ENCODE measurements at regions not wholly inside any gene's neighbourhood (a gene's known extent, or its start where the extent isn't known, plus 50 kb on each side); places are given as distances from the start of the nearest gene placed in this dataset.

DNA sequence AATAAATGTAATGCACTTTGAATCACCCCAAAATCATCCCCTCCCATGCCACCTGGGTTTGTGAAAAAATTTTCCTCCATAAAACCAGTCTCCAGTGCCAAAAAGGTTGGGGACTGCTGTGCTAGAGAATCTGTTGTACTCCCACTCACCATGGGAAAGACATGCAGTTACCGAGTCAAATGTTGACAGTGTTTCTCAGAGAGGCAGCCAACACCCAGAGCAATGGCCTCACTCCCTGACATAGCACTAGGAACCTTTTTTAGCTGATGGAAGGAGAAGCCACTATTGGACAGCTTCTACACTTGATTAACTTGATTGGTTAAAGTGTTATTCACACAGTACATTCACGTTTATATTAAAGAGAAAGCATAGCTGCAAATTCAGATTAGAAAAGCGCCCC is 59.8 kb upstream of the MANEA start:
- no peaks in the 10 kb centered on the region for H4K20me1 ChIP-seq (ENCODE audit: insufficient read depth, low read length)
- ATAC-seq, result no peak

More for the DNA sequence above, 59.8 kb upstream of the MANEA start:
- no peak for DNase-seq (ENCODE audit: low spot score)
- intact Hi-C loops (cut with micrococcal nuclease; ENCODE audit: unreplicated experiment) (no loop called here), in situ Hi-C loops (cut with HindIII; ENCODE audit: extremely low pct_ligation_motif_present, low pct_unique_long_range_greater_than_20kb) (no loop called here)
- TF ChIP-seq RXRB (CRISPR knock-in tag; IDR thresholded peaks at IDR 0.05; ENCODE audit: borderline replicate concordance), result no peak
- TF ChIP-seq, protein P1, sequence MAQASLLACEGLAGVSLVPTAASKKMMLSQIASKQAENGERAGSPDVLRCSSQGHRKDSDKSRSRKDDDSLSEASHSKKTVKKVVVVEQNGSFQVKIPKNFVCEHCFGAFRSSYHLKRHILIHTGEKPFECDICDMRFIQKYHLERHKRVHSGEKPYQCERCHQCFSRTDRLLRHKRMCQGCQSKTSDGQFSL (CRISPR knock-in tag; IDR thresholded peaks at IDR 0.05), result no peak
- no peak for TF ChIP-seq FIP1L1 (IDR thresholded peaks at IDR 0.05; ENCODE audit: borderline replicate concordance, insufficient read depth, low read depth, low read length)
- TF ChIP-seq ZBTB38 (CRISPR knock-in tag; IDR thresholded peaks at IDR 0.05), result no peak
- no peak for TF ChIP-seq ETS1 (CRISPR knock-in tag; IDR thresholded peaks at IDR 0.05)
- TF ChIP-seq HMG20B (CRISPR knock-in tag; conservative IDR thresholded peaks at IDR 0.05), result no peak
- no peak for TF ChIP-seq ZNF10 (CRISPR knock-in tag; IDR thresholded peaks at IDR 0.05; ENCODE audit: borderline replicate concordance, low read depth)
- no peak for TF ChIP-seq ZSCAN29 (CRISPR knock-in tag; conservative IDR thresholded peaks at IDR 0.05)
- TF ChIP-seq LCORL (IDR thresholded peaks at IDR 0.05), result no peak
- TF ChIP-seq LCORL (CRISPR knock-in tag; IDR thresholded peaks at IDR 0.05), result no peak
- TF ChIP-seq HNF1A (IDR thresholded peaks at IDR 0.05; ENCODE audit: low read depth), result no peak
- no peak for TF ChIP-seq HNF1A (CRISPR knock-in tag; IDR thresholded peaks at IDR 0.05; ENCODE audit: borderline replicate concordance)
- no peak for TF ChIP-seq ZNF382 (CRISPR knock-in tag; IDR thresholded peaks at IDR 0.05; ENCODE audit: borderline replicate concordance)
- no peak for TF ChIP-seq ZNF724P (CRISPR knock-in tag; IDR thresholded peaks at IDR 0.05; ENCODE audit: borderline replicate concordance)
- no peak for TF ChIP-seq MEIS2 (CRISPR knock-in tag; IDR thresholded peaks at IDR 0.05)
- no peak for TF ChIP-seq THYN1 (CRISPR knock-in tag; IDR thresholded peaks at IDR 0.05; ENCODE audit: borderline replicate concordance, low read depth)
- TF ChIP-seq SMAD9 (CRISPR knock-in tag; IDR thresholded peaks at IDR 0.05), result no peak
- no peak for TF ChIP-seq ZNF232 (CRISPR knock-in tag; IDR thresholded peaks at IDR 0.05; ENCODE audit: borderline replicate concordance)
- TF ChIP-seq KLF13 (CRISPR knock-in tag; IDR thresholded peaks at IDR 0.05), result no peak
- TF ChIP-seq SRSF1 (optimal IDR thresholded peaks at IDR 0.05; ENCODE audit: low read depth, low read length), result no peak
- TF ChIP-seq, protein P2, sequence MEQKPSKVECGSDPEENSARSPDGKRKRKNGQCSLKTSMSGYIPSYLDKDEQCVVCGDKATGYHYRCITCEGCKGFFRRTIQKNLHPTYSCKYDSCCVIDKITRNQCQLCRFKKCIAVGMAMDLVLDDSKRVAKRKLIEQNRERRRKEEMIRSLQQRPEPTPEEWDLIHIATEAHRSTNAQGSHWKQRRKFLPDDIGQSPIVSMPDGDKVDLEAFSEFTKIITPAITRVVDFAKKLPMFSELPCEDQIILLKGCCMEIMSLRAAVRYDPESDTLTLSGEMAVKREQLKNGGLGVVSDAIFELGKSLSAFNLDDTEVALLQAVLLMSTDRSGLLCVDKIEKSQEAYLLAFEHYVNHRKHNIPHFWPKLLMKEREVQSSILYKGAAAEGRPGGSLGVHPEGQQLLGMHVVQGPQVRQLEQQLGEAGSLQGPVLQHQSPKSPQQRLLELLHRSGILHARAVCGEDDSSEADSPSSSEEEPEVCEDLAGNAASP (CRISPR knock-in tag; IDR thresholded peaks at IDR 0.05; ENCODE audit: borderline replicate concordance), result no peak
- Histone ChIP-seq H2AFZ (ENCODE audit: low read length) (no peak overlapping the region), H3K4me1 (ENCODE audit: insufficient read depth, low read length) (no peaks in the 10 kb centered on the region), H3K9ac (ENCODE audit: insufficient read depth, low read depth, low read length) (no peak overlapping the region), H3K79me2 (ENCODE audit: insufficient read depth, low read length) (no peaks in the 10 kb centered on the region), H3K9me3 (ENCODE audit: low read length) (no peaks in the 10 kb centered on the region), H3K36me3 (replicated peaks in 1 of 2; ENCODE audit: control insufficient read depth in 1 of 2, insufficient read depth in 2 of 2, low read length in 2 of 2) (no peaks in the 10 kb centered on the region), H3K4me3 (replicated peaks in 1 of 3; ENCODE audit: insufficient read depth in 1 of 3, low read depth in 2 of 3, low read length in 3 of 3) (no peak overlapping the region), H3K27me3 (ENCODE audit: control insufficient read depth in 1 of 2, insufficient read depth in 2 of 2, low read length in 2 of 2) (no peaks in the 10 kb centered on the region), H3K4me2 (ENCODE audit: low read depth, low read length) (no peak overlapping the region), H3K27ac (ENCODE audit: extremely low read length, insufficient read depth, low read length) (no peak overlapping the region)
- no TSS peak for BruUV-seq (replicated peaks)
- WGBS (ENCODE audit: low lambda C conversion rate), result 3% methylated on average over 3 of the region's 3 CpGs
- POLR2A ChIA-PET, result no interaction called here
- CTCF ChIA-PET (ENCODE audit: low intra/inter-chr PET ratio, low total read pairs), result no interaction called here
- FAIRE-seq, result no peak
